Naive B cell (primary cell): ENCODE measurements at regions not wholly inside any gene's neighbourhood (a gene's known extent, or its start where the extent isn't known, plus 50 kb on each side); places are given as distances from the start of the nearest gene placed in this dataset.

Source experiments
- ATAC-seq, 2 donors: fragments of 150-1000 bp; cut with Tn5 transposase; 2 replicates each; pipeline ENCODE4 v1.10.0; 2021; ENCODE audit warnings: low read depth in 2 of 2, mild to moderate bottlenecking in 2 of 2, moderate library complexity in 2 of 2
- DNase-seq: peaks from one replicate; pipeline ENCODE4 v3.0.0; 2022
- H3K27ac Mint-ChIP-seq, 6 donors: one replicate each; pipeline ENCODE4 v1.8.0; 2020 to 2022; ENCODE audit warnings: mild to moderate bottlenecking in 6 of 6, mixed read lengths in 6 of 6, moderate library complexity in 5 of 6, inconsistent platforms in 2 of 6
- H3K27me3 Mint-ChIP-seq, 3 donors: one replicate each; pipeline ENCODE4 v1.8.0; 2021 to 2022; ENCODE audit warnings: mixed read lengths in 3 of 3, mild to moderate bottlenecking in 1 of 3
- H3K36me3 Mint-ChIP-seq, 2 donors: one replicate each; pipeline ENCODE4 v1.8.0; 2020 to 2022; ENCODE audit warnings: mixed read lengths in 2 of 2, inconsistent platforms in 1 of 2, mild to moderate bottlenecking in 1 of 2
- H3K4me1 Mint-ChIP-seq, 3 donors: one replicate each; pipeline ENCODE4 v1.8.0; 2020 to 2022; ENCODE audit warnings: mixed read lengths in 3 of 3, inconsistent platforms in 1 of 3, mild to moderate bottlenecking in 1 of 3, moderate library complexity in 1 of 3
- H3K4me3 Mint-ChIP-seq, 8 donors: one replicate each; pipeline ENCODE4 v1.8.0; 2020 to 2022; ENCODE audit warnings: mild to moderate bottlenecking in 8 of 8, mixed read lengths in 8 of 8, moderate library complexity in 8 of 8, inconsistent platforms in 2 of 8
- H3K9me3 Mint-ChIP-seq, 7 donors: one replicate each; pipeline ENCODE4 v1.8.0; 2020 to 2022; ENCODE audit warnings: mixed read lengths in 7 of 7, mild to moderate bottlenecking in 5 of 7, inconsistent platforms in 2 of 7, moderate library complexity in 1 of 7

DNA sequence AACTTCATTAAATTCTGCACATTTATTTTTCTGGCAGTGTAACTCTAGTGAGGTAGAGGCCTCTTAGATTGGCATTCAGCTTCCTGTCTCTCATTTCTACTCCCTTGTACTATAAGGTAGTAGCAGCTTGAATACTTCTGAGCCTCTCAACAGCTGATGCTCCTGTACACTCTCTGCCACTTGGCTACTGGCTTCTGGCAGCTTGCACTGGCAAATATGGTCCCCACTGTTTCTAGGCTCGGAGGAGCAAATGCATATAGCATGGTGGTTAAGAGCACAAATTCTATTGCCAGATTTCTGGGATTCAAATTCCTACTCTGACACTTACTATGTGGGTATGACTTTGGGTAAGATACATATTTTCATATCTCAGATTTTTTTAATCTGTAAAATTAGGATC lies 292.8 kb upstream of the ADGRB3 start:
- DNase-seq = no peak
- no peak for ATAC-seq
- no peak overlapping the region for H3K27ac Mint-ChIP-seq
- no peaks in the 10 kb centered on the region for H3K27me3 Mint-ChIP-seq
- H3K4me1 Mint-ChIP-seq = no peaks in the 10 kb centered on the region
- peaks cover 0 to 1% (median 0%) of the 10 kb centered on the region in 7 donors for H3K9me3 Mint-ChIP-seq
- H3K4me3 Mint-ChIP-seq = no peak overlapping the region
- no peaks in the 10 kb centered on the region for H3K36me3 Mint-ChIP-seq

DNA sequence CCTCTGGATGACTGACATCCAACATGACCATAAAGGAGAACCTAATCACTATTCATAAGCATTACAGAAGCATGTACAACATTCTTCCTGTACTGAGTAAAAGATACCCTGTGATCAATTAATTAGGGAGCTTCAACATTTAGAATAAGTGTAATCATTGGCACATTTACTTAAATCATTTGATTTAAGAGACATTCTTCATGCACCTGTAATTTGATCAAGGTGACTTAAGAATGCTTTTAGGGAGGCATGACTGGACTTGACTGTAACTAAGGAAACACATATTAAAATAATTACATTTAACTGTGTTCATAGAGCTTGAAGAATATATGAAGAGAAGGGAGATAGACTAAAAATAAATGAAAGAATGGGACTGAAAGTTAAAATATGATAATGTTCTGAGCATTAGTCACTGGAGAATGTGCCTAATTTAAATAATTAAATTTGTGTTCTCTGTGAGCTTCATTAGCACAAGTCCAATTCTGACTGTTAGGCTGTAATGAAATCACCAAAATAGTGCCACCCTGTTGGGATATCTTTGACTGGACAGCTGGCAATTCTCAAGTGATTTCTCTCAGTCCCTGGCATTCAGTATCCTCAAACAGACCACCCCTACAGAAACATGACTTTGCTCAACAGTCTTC lies 295.5 kb upstream of the ADGRB3 start:
- DNase-seq (no peak), ATAC-seq (no peak)
- Mint-ChIP-seq H3K9me3 (peaks cover 0 to 1% (median 0%) of the 10 kb centered on the region in 7 donors), H3K27me3 (no peaks in the 10 kb centered on the region), H3K4me1 (no peaks in the 10 kb centered on the region), H3K36me3 (no peaks in the 10 kb centered on the region), H3K27ac (no peak overlapping the region), H3K4me3 (no peak overlapping the region)

DNA sequence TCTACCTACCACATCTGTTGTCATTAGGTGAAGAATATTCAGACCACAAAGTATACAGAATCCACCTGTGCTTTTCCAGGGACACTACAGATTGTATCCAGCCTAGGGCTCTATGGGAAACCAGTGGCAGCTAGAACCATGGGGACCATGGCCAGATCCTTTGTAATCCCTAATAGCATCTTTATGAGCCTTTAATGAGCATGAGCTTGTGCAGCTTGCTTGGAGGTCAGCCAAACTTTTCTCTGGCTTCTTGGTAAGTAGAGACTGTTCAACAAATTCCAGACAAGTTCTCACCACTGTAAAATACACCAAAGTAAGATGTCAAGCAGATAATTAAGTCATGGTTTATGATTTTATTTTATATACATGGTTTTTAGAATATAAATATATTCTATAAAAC lies 301.6 kb upstream of the ADGRB3 start:
- DNase-seq (no peak), ATAC-seq (no peak)
- H3K9me3 Mint-ChIP-seq = peaks cover 0 to 4% (median 0%) of the 10 kb centered on the region in 7 donors
- no peaks in the 10 kb centered on the region for H3K36me3 Mint-ChIP-seq
- no peaks in the 10 kb centered on the region for H3K4me1 Mint-ChIP-seq
- H3K27me3 Mint-ChIP-seq = no peaks in the 10 kb centered on the region
- no peak overlapping the region for H3K4me3 Mint-ChIP-seq
- no peak overlapping the region for H3K27ac Mint-ChIP-seq

DNA sequence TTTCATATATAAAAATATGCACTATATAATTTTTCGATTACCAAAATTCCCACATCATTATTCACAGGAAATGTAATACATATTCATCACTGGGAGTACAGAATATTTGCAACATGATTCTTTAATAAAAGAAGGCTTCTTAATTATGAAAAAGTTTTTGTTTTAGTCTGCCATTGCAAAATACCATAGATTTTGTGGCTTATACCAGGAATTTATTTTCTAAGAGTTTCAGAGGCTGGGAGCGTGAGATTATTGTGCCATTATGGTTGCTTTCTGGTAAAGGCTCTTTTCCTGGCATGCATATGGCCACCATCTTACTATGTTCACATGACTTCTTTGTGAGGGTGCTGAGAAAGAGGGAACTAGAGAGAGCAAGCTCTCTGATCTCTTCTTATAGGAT lies 306.9 kb upstream of the ADGRB3 start:
- H3K9me3 Mint-ChIP-seq = peaks cover 0 to 2% (median 0%) of the 10 kb centered on the region in 7 donors
- DNase-seq (no peak), ATAC-seq (no peak)
- H3K27ac Mint-ChIP-seq = no peak overlapping the region
- H3K4me3 Mint-ChIP-seq = no peak overlapping the region
- H3K36me3 Mint-ChIP-seq = no peaks in the 10 kb centered on the region
- no peaks in the 10 kb centered on the region for H3K4me1 Mint-ChIP-seq
- no peaks in the 10 kb centered on the region for H3K27me3 Mint-ChIP-seq

DNA sequence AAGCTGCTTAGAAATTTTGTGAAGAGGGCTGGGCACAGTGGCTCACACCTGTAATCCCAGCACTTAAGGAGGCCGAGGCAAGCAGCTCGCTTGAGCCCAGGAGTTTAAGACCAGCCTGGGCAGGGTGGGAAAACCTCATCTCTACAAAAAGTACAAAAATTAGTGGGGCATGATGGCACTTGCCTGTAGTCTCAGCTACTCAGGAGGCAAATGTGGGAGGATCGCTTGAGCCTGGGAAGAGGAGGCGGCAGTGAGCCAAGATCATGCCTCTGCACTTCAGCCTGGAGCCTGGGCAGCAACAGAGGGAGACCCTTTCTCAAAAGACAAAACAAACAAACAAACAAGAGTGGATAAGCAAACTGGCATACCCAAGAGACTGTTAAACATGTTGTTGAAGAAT lies 308.3 kb upstream of the ADGRB3 start:
- H3K4me3 Mint-ChIP-seq = no peak overlapping the region

DNA sequence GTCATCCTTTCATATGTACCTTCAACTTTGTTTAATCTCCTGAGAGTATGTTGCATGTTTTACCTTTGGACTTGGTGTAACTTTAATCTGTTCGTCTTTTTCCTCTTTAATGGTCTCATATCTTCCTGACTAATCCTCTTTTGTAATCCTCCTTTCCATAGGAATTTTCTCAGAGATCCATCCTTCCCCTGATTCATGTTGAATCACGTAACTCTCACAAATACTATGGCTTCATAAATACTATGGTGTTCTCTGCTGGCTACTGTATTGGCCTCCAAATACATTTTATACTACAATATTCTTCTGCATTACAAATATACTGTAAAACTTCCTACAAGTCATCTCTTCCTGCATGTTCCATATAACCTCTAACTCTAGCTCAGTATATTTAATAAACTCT lies 317.7 kb upstream of the ADGRB3 start:
- Mint-ChIP-seq H3K27ac (no peak overlapping the region), H3K27me3 (no peaks in the 10 kb centered on the region), H3K9me3 (peaks cover 0 to 3% (median 0%) of the 10 kb centered on the region in 7 donors), H3K4me1 (no peaks in the 10 kb centered on the region), H3K4me3 (no peak overlapping the region), H3K36me3 (no peaks in the 10 kb centered on the region)
- ATAC-seq (no peak), DNase-seq (no peak)

More for the DNA sequence above, 308.3 kb upstream of the ADGRB3 start:
- DNase-seq (no peak), ATAC-seq (no peak)
- peaks cover 0 to 2% (median 0%) of the 10 kb centered on the region in 7 donors for H3K9me3 Mint-ChIP-seq
- no peaks in the 10 kb centered on the region for H3K27me3 Mint-ChIP-seq
- no peaks in the 10 kb centered on the region for H3K4me1 Mint-ChIP-seq
- H3K27ac Mint-ChIP-seq = no peak overlapping the region
- no peaks in the 10 kb centered on the region for H3K36me3 Mint-ChIP-seq

DNA sequence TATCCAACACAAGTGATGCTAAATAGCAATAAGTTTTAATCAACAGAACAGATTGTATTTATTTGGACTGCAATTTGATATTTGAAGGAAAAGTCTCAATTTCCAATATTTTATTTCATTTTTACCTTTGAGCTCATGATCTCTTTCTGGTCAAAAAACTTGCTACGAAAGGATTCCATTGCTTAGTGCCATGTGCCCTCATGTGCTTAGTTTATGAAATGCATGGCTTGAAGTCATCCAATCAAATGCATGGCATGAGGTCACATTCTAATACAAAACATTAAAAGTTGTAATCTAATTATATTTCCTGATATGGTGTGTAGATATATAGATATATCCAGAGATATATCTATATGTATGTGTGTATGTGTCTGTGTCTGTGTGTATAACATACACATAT lies 321.2 kb upstream of the ADGRB3 start:
- ATAC-seq (no peak), DNase-seq (no peak)
- no peak overlapping the region for H3K27ac Mint-ChIP-seq
- H3K27me3 Mint-ChIP-seq = no peaks in the 10 kb centered on the region
- no peaks in the 10 kb centered on the region for H3K9me3 Mint-ChIP-seq
- no peak overlapping the region for H3K4me3 Mint-ChIP-seq
- no peaks in the 10 kb centered on the region for H3K36me3 Mint-ChIP-seq
- no peaks in the 10 kb centered on the region for H3K4me1 Mint-ChIP-seq

DNA sequence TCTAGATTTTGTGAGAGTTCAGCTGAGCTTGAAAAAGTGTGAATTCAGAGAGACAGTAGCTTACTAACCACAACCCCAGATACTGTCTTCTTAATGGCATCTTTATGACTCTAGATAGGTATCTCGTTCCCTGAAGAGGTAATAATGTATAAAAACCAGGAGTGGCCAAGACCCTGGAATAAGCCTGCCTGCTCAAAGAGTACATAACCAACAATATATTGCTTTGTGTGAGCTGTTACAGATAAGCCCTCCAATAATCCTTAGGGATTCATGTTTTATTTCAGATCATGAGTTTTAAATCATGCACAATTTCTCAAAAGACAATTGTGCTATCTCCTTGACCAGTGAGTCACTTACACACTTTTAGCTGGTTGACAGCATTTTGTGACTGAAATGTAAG lies 327.8 kb upstream of the ADGRB3 start:
- DNase-seq = no peak
- H3K27me3 Mint-ChIP-seq = no peaks in the 10 kb centered on the region
- no peak overlapping the region for H3K4me3 Mint-ChIP-seq
- H3K4me1 Mint-ChIP-seq = no peaks in the 10 kb centered on the region
- H3K9me3 Mint-ChIP-seq = peaks cover 0 to 11% (median 0%) of the 10 kb centered on the region in 7 donors
- no peak for ATAC-seq
- H3K27ac Mint-ChIP-seq = no peak overlapping the region
- H3K36me3 Mint-ChIP-seq = no peaks in the 10 kb centered on the region

DNA sequence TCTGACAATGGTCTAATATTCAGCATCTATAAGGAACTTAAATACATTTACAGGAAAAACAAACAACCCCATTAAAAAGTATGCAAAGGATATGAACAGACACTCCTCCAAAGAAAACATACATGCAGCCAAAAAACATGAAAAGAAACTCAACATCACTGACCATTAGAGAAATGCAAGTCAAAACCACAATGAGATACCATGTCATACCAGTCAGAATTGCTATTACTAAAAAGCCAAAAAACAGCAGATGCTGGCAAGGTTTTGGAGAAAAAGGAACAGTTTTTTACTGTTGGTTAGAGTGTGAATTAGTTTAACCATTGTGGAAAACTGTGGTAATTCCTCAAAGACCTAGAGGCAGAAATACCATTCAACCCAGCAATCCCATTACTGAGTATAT lies 339.0 kb upstream of the ADGRB3 start:
- no peak for DNase-seq
- Mint-ChIP-seq H3K27ac (no peak overlapping the region), H3K27me3 (no peaks in the 10 kb centered on the region), H3K4me3 (no peak overlapping the region), H3K36me3 (no peaks in the 10 kb centered on the region), H3K4me1 (no peaks in the 10 kb centered on the region), H3K9me3 (peaks cover 4 to 14% (median 7%) of the 10 kb centered on the region in 7 donors)
- ATAC-seq = no peak

DNA sequence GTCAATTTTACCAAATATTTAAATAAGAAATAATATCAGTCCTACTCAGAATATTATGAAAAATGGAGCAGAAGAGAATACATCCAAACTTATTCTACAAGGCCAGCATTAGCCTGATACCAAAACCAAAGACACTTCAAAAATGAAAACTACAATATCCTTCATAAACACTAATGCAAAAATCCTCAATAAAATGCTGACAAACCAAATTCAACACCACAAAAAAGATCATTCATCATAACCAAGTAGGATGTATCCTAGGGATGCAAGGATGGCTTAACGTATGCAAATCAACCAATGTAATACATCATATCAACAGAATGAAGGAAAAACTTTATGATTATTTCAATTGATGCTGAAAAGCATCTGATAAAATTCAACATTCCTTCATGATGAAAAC lies 352.4 kb upstream of the ADGRB3 start:
- no peaks in the 10 kb centered on the region for H3K36me3 Mint-ChIP-seq
- no peaks in the 10 kb centered on the region for H3K27me3 Mint-ChIP-seq
- H3K27ac Mint-ChIP-seq = no peak overlapping the region
- no peaks in the 10 kb centered on the region for H3K4me1 Mint-ChIP-seq
- H3K4me3 Mint-ChIP-seq = no peak overlapping the region
- no peak for DNase-seq
- peaks cover 0 to 12% (median 9%) of the 10 kb centered on the region in 7 donors for H3K9me3 Mint-ChIP-seq
- ATAC-seq = no peak

DNA sequence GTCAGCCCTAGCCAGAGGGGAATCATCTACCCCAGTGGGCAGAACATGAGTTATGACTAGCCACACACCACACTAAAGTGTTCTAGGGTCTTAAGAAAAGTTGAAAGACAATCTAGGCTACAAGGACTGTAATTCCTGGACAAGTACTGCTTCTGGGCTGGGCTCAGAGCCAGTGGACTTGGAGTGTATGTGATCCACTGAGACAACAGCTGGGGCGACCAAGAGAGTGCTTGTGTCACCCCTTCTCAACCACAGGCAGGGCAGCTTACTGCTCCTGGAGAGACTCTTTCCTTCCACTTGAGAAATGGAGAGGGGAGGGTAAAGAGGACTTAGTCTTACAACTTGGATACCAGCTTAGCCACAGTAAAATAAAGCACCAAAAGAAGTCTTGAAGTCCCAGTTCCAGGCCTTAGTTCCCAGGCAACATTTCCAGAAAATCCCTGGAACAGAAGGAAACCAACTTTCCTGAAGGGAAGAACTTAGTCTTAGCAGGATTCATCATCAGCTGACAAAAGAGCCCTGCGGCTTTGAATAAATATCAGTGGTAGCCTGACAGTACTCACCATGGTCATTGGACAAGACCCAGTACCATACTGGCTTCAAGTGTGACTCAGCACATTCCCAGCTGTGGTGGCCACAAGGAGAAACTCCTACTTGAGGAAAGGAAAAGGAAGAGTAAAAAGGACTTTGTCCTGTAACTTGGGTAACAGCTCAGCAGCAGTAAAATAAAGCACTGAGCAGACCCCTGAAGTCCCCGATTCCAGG lies 355.1 kb upstream of the ADGRB3 start:
- Mint-ChIP-seq H3K27ac (no peak overlapping the region), H3K36me3 (no peaks in the 10 kb centered on the region), H3K4me3 (no peak overlapping the region)

DNA sequence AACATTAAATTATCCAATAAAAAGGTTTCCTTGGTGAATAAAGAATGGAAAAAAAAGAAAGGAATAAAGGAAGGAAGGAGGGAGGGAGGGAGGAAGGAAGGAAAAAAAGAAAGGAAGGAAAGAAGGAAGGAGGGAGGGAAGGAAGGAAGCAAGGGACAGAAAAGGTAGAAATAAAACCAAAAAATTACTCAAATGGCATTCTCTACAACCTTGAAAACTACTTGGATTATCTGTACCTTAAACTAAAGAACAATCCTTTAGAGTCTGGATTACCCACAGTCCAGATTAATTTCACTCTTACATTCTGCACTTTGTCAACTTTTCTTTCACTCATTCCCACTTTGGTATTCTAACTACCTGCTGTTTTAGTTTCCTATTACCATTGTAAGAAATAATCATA lies 361.8 kb upstream of the ADGRB3 start:
- DNase-seq (no peak), ATAC-seq (no peak)
- Mint-ChIP-seq H3K36me3 (no peaks in the 10 kb centered on the region), H3K4me3 (no peak overlapping the region), H3K27me3 (no peaks in the 10 kb centered on the region), H3K4me1 (no peaks in the 10 kb centered on the region), H3K27ac (no peak overlapping the region), H3K9me3 (peaks cover 0 to 5% (median 2%) of the 10 kb centered on the region in 7 donors)

More for the DNA sequence above, 355.1 kb upstream of the ADGRB3 start:
- Mint-ChIP-seq H3K4me1 (no peaks in the 10 kb centered on the region), H3K27me3 (no peaks in the 10 kb centered on the region), H3K9me3 (peaks cover 0 to 12% (median 4%) of the 10 kb centered on the region in 7 donors)
- no peak for DNase-seq
- ATAC-seq = no peak

DNA sequence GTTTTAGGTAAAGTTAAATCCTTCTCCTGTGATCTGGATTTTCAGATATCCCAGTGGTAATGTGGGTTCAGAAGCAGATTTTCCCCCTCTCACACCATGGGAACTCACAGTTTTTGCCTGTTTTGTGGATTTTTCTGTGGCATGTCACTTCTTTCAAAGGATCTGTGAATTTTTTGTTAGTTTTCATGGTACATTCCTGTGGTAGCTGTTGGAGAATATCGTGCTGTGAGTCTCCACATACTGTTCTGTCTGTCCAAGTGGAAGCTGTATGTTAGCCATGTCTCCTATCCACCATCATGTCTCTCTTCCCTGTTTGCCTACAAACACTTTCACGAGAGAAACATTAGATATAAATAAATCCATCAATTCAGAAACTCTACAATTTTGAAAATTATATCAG lies 378.7 kb upstream of the ADGRB3 start:
- no peak for DNase-seq
- H3K4me3 Mint-ChIP-seq = no peak overlapping the region
- H3K27ac Mint-ChIP-seq = no peak overlapping the region
- peaks cover 0 to 3% (median 0%) of the 10 kb centered on the region in 3 donors for H3K4me1 Mint-ChIP-seq
- peaks cover 4 to 54% (median 17%) of the 10 kb centered on the region in 7 donors for H3K9me3 Mint-ChIP-seq
- no peaks in the 10 kb centered on the region for H3K36me3 Mint-ChIP-seq
- H3K27me3 Mint-ChIP-seq = no peaks in the 10 kb centered on the region
- ATAC-seq = no peak

DNA sequence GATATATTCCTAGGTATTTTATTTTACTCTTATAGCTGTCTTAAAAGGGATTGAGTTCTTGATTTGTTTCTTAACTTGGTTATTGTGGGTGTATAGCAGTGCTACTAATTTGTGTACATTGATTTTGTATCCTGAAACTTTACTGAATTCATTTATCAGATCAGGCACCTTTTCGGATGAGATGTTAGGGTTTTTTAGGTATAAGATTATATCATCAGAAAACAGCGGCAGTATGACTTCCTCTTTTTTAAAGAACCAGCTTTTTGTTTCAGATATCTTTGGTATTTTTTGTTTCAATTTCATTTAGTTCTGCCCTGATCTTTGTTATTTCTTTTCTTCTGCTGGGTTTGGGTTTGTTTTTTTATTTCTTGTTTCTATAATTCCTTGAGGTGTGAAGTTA lies 382.4 kb upstream of the ADGRB3 start:
- H3K27me3 Mint-ChIP-seq = no peaks in the 10 kb centered on the region
- ATAC-seq = no peak
- H3K36me3 Mint-ChIP-seq = no peaks in the 10 kb centered on the region
- H3K9me3 Mint-ChIP-seq = peaks cover 8 to 41% (median 16%) of the 10 kb centered on the region in 7 donors
- peaks cover 0 to 3% (median 0%) of the 10 kb centered on the region in 3 donors for H3K4me1 Mint-ChIP-seq
- H3K4me3 Mint-ChIP-seq = no peak overlapping the region
- no peak for DNase-seq
- peak overlapping the region in 1 of 6 donors; percentile 76 for H3K27ac Mint-ChIP-seq
